ENCODE measurements at regions not wholly inside any gene's neighbourhood (a gene's known extent, or its start where the extent isn't known, plus 50 kb on each side); places are given as distances from the start of the nearest gene placed in this dataset.

GRCh38 chr6:144394210-144394609 is 109.1 kb downstream of the UTRN start:
- H3K4me3 ChIP-seq, result no peak overlapping the region

DNA sequence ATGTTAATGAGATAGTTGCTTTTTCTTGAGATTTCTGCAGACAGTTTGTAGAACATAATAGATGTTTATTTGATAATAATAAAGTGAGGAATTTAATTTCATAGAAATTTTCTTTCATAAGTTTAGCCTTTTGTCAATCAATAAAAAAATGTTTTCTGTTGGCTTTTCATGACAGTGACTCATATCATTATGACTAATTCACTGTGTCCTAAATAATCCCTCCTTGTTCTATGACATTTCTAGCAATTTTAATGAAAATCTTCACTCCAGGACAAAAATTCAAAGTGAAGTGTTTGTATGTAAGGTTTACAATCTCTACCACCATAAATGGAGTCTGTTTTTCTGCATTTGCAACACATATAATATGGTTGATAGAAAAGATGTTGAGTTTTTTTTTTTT is 109.9 kb downstream of the UTRN start:
- Histone ChIP-seq H3K4me3 (no peak overlapping the region), H3K4me1 (peaks cover 0 to 18% of the 10 kb centered on the region in 2 donors), H3K27me3 (no peaks in the 10 kb centered on the region), H3K9me3 (peaks cover 0 to 11% of the 10 kb centered on the region in 2 donors), H3K27ac (no peak overlapping the region), H3K36me3 (no peaks in the 10 kb centered on the region)
- TF ChIP-seq, protein P1, sequence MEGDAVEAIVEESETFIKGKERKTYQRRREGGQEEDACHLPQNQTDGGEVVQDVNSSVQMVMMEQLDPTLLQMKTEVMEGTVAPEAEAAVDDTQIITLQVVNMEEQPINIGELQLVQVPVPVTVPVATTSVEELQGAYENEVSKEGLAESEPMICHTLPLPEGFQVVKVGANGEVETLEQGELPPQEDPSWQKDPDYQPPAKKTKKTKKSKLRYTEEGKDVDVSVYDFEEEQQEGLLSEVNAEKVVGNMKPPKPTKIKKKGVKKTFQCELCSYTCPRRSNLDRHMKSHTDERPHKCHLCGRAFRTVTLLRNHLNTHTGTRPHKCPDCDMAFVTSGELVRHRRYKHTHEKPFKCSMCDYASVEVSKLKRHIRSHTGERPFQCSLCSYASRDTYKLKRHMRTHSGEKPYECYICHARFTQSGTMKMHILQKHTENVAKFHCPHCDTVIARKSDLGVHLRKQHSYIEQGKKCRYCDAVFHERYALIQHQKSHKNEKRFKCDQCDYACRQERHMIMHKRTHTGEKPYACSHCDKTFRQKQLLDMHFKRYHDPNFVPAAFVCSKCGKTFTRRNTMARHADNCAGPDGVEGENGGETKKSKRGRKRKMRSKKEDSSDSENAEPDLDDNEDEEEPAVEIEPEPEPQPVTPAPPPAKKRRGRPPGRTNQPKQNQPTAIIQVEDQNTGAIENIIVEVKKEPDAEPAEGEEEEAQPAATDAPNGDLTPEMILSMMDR (IDR thresholded peaks at IDR 0.05), result no peak
- no peak for DNase-seq (ENCODE audit: low spot score)

More at GRCh38 chr6:144394210-144394609, 109.1 kb downstream of the UTRN start:
- no peak for DNase-seq (ENCODE audit: low spot score)
- TF ChIP-seq, protein P1 (IDR thresholded peaks at IDR 0.05), result no peak
- Histone ChIP-seq H3K27ac (no peak overlapping the region), H3K9me3 (peaks cover 0 to 11% of the 10 kb centered on the region in 2 donors), H3K36me3 (no peaks in the 10 kb centered on the region), H3K4me1 (peaks cover 0 to 10% of the 10 kb centered on the region in 2 donors), H3K27me3 (no peaks in the 10 kb centered on the region)

GRCh38 chr6:144395826-144396225 is 110.7 kb downstream of the UTRN start:
- H3K9me3 ChIP-seq, result peaks cover 0 to 11% of the 10 kb centered on the region in 2 donors
- peaks cover 0 to 18% of the 10 kb centered on the region in 2 donors for H3K4me1 ChIP-seq
- no peak for DNase-seq (ENCODE audit: low spot score)
- H3K4me3 ChIP-seq, result no peak overlapping the region
- H3K27ac ChIP-seq, result no peak overlapping the region
- TF ChIP-seq, protein P1 (IDR thresholded peaks at IDR 0.05), result no peak
- H3K36me3 ChIP-seq, result no peaks in the 10 kb centered on the region
- no peaks in the 10 kb centered on the region for H3K27me3 ChIP-seq

DNA sequence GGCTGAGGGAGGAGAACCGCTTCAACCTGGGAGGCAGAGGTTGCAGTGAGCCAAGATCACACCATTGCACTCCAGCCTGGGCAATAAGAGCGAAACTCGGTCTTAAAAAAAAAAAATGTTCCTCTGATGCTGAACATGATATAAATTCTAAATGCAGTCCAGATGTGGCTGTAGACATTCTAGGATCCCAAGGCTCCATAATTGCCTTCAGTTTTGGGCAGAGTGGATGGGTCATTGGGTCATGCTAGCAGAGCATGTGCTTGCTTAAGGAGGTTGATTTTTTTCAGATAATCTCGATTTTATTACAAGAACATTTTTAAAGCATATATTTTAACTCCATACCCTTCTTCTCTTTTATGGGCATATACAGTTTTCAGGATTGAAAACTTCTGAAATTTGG is 112.0 kb downstream of the UTRN start:
- DNase-seq (ENCODE audit: low spot score), result no peak
- Histone ChIP-seq H3K4me3 (no peak overlapping the region), H3K27ac (no peak overlapping the region), H3K9me3 (peaks cover 0 to 11% of the 10 kb centered on the region in 2 donors), H3K27me3 (no peaks in the 10 kb centered on the region), H3K4me1 (peaks cover 0 to 12% of the 10 kb centered on the region in 2 donors), H3K36me3 (no peaks in the 10 kb centered on the region)
- TF ChIP-seq, protein P1 (IDR thresholded peaks at IDR 0.05), result no peak

- no peak overlapping the region for H3K27ac ChIP-seq
- H3K9me3 ChIP-seq, result peaks cover 0 to 11% of the 10 kb centered on the region in 2 donors
- H3K27me3 ChIP-seq, result no peaks in the 10 kb centered on the region
- TF ChIP-seq, protein P1 (IDR thresholded peaks at IDR 0.05), result no peak
- H3K4me1 ChIP-seq, result peaks cover 0 to 11% of the 10 kb centered on the region in 2 donors
- no peak for DNase-seq (ENCODE audit: low spot score)
- no peak overlapping the region for H3K4me3 ChIP-seq
- no peaks in the 10 kb centered on the region for H3K36me3 ChIP-seq
Observed at GRCh38 chr6:144400321-144400720, 115.2 kb downstream of the UTRN start.
